Hindlimb muscle (tissue), 1 donor: ENCODE measurements at regions not wholly inside any gene's neighbourhood (a gene's known extent, or its start where the extent isn't known, plus 50 kb on each side); places are given as distances from the start of the nearest gene placed in this dataset.
"Not testable (repeated sequence)": the region's sequence is repeated elsewhere in the genome, so short reads cannot be mapped to it uniquely, and the experiment has no call there.

Source experiments
- DNase-seq: peaks from one replicate; pipeline ENCODE4 v3.0.0-alpha.2; 2013

- no peak for DNase-seq
Observed at GRCh38 chr17:77634710-77635109, 323.8 kb upstream of the TNRC6C start.

GRCh38 chr17:77635176-77635575 lies 323.3 kb upstream of the TNRC6C start:
- no peak for DNase-seq

GRCh38 chr17:77635785-77636184 lies 322.7 kb upstream of the TNRC6C start:
- not testable (repeated sequence) for DNase-seq

GRCh38 chr17:77636835-77637817 lies 321.4 kb upstream of the TNRC6C start:
- DNase-seq = no peak

- no peak for DNase-seq
Observed at GRCh38 chr17:77637818-77638575, 320.5 kb upstream of the TNRC6C start.

GRCh38 chr17:77640252-77640651 lies 318.3 kb upstream of the TNRC6C start:
- DNase-seq = no peak

GRCh38 chr17:77640916-77641605 lies 317.4 kb upstream of the TNRC6C start:
- no peak for DNase-seq

GRCh38 chr17:77641718-77642117 lies 316.8 kb upstream of the TNRC6C start:
- no peak for DNase-seq

- DNase-seq = no peak
Observed at GRCh38 chr17:77644181-77645071, 314.1 kb upstream of the TNRC6C start.

- no peak for DNase-seq
Observed at GRCh38 chr17:77645072-77646045, 313.1 kb upstream of the TNRC6C start.

GRCh38 chr17:77646046-77646430 lies 312.5 kb upstream of the TNRC6C start:
- DNase-seq = no peak

GRCh38 chr17:77647531-77647930 lies 311.0 kb upstream of the TNRC6C start:
- no peak for DNase-seq

- no peak for DNase-seq
Observed at GRCh38 chr17:77649717-77650211, 308.7 kb upstream of the TNRC6C start.

- DNase-seq = no peak
Observed at GRCh38 chr17:77651988-77652387, 306.5 kb upstream of the TNRC6C start.

GRCh38 chr17:77654296-77654695 lies 304.2 kb upstream of the TNRC6C start:
- DNase-seq = no peak

- no peak for DNase-seq
Observed at GRCh38 chr17:77654850-77655249, 303.7 kb upstream of the TNRC6C start.

- no peak for DNase-seq
Observed at GRCh38 chr17:77656054-77656453, 302.4 kb upstream of the TNRC6C start.

- DNase-seq = no peak
Observed at GRCh38 chr17:77657839-77658238, 300.7 kb upstream of the TNRC6C start.

GRCh38 chr17:77660524-77660923 lies 298.0 kb upstream of the TNRC6C start:
- DNase-seq = no peak

- DNase-seq = no peak
Observed at GRCh38 chr17:77662833-77663232, 295.7 kb upstream of the TNRC6C start.
